Kidney epithelial cell (primary cell): ENCODE measurements at regions not wholly inside any gene's neighbourhood (a gene's known extent, or its start where the extent isn't known, plus 50 kb on each side); places are given as distances from the start of the nearest gene placed in this dataset.
"Not testable (repeated sequence)": the region's sequence is repeated elsewhere in the genome, so short reads cannot be mapped to it uniquely, and the experiment has no call there.

ENCODE experiments used
- DNase-seq: peaks from one replicate; pipeline ENCODE4 v3.0.0-alpha.2; 2010; ENCODE audit warnings: low read depth
- H3K27me3 ChIP-seq: 2 replicates; pipeline ENCODE4 v1.6.0; 2011; ENCODE audit warnings: low read length; ENCODE audit not compliant: control insufficient read depth, insufficient read depth
- H3K36me3 ChIP-seq: 2 replicates; pipeline ENCODE4 v1.5.1; 2011; ENCODE audit warnings: low read length; ENCODE audit not compliant: control insufficient read depth, insufficient read depth
- H3K4me3 ChIP-seq: 2 replicates; pipeline ENCODE4 v1.5.1; 2011; ENCODE audit warnings: low read depth, mild to moderate bottlenecking, control low read depth, low read length
- TF ChIP-seq, protein P1 (sequence below): IDR thresholded peaks from 2 replicates; pipeline ENCODE4 v1.5.1; 2011; ENCODE audit warnings: mild to moderate bottlenecking, moderate library complexity, low read length, control low read depth, inconsistent platforms; ENCODE audit not compliant: insufficient read depth, poor library complexity, severe bottlenecking

DNA sequence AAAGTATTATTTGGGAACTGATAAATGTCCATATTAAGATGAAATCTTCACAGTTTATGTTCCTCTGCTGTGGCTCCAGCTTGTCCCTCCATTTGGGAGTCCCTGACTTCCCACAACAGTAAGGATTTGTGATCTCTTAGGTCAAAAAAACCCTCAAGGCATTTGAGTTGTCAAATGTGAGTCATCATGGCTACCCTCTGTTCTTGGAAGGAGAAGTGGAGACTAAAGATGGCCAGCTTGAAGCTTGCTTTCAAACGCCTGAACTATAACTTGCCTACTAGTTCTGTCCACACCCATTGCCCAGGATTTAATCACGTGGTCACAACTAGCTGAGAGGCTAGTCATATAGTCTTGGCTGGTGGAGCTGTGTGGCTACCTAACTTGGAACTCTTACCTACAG lies 107.8 kb downstream of the CCNG2 start:
- TF ChIP-seq, protein P1, sequence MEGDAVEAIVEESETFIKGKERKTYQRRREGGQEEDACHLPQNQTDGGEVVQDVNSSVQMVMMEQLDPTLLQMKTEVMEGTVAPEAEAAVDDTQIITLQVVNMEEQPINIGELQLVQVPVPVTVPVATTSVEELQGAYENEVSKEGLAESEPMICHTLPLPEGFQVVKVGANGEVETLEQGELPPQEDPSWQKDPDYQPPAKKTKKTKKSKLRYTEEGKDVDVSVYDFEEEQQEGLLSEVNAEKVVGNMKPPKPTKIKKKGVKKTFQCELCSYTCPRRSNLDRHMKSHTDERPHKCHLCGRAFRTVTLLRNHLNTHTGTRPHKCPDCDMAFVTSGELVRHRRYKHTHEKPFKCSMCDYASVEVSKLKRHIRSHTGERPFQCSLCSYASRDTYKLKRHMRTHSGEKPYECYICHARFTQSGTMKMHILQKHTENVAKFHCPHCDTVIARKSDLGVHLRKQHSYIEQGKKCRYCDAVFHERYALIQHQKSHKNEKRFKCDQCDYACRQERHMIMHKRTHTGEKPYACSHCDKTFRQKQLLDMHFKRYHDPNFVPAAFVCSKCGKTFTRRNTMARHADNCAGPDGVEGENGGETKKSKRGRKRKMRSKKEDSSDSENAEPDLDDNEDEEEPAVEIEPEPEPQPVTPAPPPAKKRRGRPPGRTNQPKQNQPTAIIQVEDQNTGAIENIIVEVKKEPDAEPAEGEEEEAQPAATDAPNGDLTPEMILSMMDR = no peak
- no peak for DNase-seq

DNA sequence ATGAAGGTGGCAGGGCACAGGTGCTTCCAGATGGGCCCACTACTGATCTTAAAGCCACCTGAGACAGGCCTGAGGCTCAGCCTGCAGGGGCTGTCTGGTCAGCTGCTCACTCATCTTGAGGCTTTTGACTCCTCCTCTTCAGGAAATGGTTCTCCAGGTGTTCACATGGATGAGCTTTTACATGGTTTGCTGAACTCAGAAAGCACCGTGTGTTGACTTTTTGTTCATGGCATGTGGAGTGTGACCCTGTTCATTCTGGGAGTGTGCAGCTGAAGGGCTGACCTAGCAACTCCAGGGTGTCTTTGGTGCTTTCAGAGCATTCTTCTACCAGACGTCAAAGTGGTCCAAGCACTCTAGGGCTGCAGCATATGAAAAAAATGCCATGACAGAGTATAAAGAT lies 111.1 kb downstream of the CCNG2 start:
- DNase-seq = no peak
- H3K36me3 ChIP-seq = no peaks in the 10 kb centered on the region
- H3K27me3 ChIP-seq = no peaks in the 10 kb centered on the region
- TF ChIP-seq, protein P1 = no peak
- no peak overlapping the region for H3K4me3 ChIP-seq

More for the DNA sequence above, 107.8 kb downstream of the CCNG2 start:
- H3K27me3 ChIP-seq = no peaks in the 10 kb centered on the region
- H3K36me3 ChIP-seq = no peaks in the 10 kb centered on the region
- no peak overlapping the region for H3K4me3 ChIP-seq

DNA sequence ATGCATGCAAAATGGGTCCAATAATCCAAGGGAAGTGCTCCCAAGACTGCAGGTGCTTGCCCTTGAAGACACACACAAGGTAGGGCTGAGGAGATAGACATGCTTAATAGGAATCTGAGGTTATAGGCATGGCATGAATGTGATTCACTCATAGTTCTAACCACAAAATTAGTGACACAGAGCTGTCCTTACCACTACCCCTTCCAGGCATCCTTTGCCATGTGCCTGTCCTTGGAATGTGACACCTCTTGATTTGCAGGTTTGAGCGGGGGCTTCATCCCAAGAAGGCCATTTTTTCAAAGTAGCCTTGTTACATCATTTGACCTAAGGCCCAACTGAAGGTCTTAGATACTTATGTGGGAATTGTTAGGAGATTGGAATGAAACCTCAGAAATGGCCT lies 112.5 kb downstream of the CCNG2 start:
- no peak for DNase-seq
- Histone ChIP-seq H3K36me3 (no peaks in the 10 kb centered on the region), H3K4me3 (no peak overlapping the region), H3K27me3 (no peaks in the 10 kb centered on the region)
- TF ChIP-seq, protein P1 = no peak

DNA sequence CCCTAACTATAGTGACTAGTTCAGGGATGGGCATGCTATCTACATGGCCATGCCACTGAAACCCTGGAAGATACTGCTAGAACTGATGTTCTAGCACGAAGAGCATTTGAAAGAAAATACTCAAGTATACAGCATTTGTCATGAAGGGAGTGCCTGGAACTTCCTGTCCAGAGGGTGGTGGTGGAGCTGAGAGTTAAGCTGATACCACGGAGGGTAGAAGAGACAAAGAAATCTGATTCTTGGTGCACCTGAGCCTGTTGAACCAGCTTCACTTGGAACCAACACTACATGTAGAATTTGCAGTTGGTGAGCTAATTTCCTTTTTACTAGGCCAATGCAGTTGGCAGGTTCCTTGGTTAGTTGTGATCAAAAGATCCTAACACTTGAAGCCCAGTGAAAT lies 116.4 kb downstream of the CCNG2 start:
- DNase-seq = no peak
- H3K27me3 ChIP-seq = no peaks in the 10 kb centered on the region
- H3K4me3 ChIP-seq = no peak overlapping the region
- TF ChIP-seq, protein P1 = no peak
- H3K36me3 ChIP-seq = no peaks in the 10 kb centered on the region

DNA sequence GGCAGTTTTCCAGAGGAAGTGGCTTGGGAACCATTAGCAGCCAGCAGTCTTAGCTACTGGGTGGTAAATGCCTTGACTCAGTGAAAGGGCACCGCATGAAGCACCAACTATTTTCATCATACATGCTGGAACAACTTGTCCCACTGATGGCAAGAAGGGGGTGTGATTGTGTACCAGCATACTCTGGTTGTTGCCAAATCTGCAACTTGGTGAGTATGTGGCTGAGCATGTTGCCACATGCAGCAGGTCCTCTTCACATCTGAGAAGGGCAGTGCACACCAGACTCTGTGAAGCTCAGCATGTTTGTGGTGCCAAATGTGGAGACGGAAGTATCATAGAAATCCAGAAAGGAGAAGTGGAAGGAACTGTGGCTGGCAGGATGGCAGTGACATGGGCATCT lies 122.1 kb downstream of the CCNG2 start:
- not testable (repeated sequence) for DNase-seq, H3K4me3 ChIP-seq, H3K27me3 ChIP-seq, H3K36me3 ChIP-seq

DNA sequence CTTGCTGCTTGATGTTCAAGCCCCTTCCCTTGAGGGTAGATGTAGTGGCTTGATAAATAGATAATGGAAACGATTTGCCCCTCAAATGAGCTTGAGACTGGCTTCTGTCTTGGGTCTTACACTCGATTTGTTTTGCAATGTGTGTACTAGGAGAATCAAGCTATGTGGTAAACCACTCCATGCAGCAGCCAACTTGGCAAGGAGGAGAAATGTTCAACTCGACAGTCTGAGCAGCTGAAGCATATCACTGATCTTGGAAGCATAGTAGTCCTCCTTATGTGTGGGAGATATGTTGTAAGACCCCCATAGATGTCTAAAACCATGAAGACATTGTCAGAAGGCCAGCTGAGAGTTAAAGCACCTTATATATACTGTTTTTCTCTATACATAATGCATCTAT lies 125.3 kb downstream of the CCNG2 start:
- H3K27me3 ChIP-seq = no peaks in the 10 kb centered on the region
- no peak overlapping the region for H3K4me3 ChIP-seq
- no peak for DNase-seq
- no peaks in the 10 kb centered on the region for H3K36me3 ChIP-seq
- TF ChIP-seq, protein P1 = no peak

DNA sequence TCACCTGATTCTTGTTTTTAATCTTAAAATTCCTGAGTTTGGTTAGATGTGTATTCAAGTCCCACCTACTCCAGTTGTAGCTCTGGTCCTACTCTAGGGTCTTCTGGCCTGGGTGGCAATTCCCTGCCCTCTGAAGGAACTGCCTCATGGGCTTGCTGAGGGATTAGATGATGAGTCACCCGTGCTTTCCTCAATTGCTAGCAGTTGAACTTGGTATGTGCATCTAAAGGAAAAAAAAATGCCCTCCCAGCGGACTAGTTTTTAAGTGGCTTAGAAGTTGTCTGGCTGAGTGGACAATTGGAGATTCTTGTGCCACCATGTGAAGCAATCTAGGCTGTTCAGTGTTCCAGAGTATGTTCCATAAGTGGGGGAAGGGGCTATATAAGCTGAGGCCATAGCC lies 127.0 kb downstream of the CCNG2 start:
- no peak for DNase-seq
- Histone ChIP-seq H3K36me3 (no peaks in the 10 kb centered on the region), H3K27me3 (no peaks in the 10 kb centered on the region), H3K4me3 (no peak overlapping the region)
- TF ChIP-seq, protein P1 = no peak
